Limb (tissue), 2 donors: ENCODE measurements at regions not wholly inside any gene's neighbourhood (a gene's known extent, or its start where the extent isn't known, plus 50 kb on each side); places are given as distances from the start of the nearest gene placed in this dataset.
"Not testable (repeated sequence)": the region's sequence is repeated elsewhere in the genome, so short reads cannot be mapped to it uniquely, and the experiment has no call there.

Experiments used
- DNase-seq, 2 donors: peaks; one replicate each; pipeline ENCODE4 v3.0.0-alpha.2; 2016; ENCODE audit errors: extremely low spot score in 2 of 2

DNA sequence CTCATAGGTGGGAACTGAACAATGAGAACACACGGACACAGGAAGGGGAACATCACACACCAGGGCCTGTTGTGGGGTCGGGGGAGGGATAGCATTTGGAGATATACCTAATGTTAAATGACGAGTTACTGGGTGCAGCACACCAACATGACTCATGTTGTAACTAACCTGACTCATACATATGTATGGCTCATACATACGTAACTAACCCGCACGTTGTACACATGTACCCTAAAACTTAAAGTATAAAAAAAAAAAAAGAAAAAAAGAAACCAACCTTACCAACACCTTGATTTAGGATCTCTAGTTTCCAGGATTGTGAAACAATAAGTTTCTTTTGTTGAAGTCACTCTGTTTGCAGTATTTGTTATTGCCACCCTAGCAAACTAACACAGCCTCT is 76.3 kb upstream of the NPSR1 start:
- not testable (repeated sequence) for DNase-seq

DNA sequence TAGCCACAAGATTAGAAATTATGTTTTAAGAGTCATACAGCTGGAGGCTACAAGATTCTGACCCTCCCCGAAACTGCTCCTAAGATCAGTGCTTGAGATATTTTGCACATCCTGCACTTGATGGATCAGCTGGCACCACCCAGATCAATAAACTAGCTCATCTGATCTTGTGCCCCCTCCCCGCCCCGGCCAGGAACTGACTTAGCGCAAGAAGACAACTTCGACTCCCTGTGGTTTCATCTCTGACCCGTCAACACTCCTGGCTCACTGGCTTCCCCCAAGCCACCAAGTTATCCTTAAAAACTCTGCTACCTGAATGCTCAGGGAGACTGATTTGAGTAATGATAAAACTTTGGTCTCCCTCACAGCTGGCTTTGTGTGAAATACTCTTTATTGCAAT is 73.5 kb upstream of the NPSR1 start:
- no peak for DNase-seq

DNA sequence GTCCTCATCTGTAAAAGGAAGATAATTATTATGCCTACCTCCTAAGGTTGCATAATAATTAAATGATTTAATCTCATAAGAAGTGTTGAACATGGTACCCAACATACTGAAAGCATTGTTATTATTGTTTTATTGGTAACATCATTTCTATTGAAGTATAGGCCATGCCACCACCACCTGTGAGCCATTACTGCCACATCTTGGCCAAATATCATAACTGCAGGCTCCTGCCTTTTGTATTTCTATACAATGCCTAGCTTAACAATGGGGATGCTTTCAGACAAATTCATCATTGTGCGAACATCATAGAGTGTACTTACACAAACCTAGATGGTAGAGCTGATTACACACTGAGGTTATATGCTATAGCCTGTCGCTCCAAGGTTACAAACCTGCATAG is 61.1 kb upstream of the NPSR1 start:
- DNase-seq, result no peak

DNA sequence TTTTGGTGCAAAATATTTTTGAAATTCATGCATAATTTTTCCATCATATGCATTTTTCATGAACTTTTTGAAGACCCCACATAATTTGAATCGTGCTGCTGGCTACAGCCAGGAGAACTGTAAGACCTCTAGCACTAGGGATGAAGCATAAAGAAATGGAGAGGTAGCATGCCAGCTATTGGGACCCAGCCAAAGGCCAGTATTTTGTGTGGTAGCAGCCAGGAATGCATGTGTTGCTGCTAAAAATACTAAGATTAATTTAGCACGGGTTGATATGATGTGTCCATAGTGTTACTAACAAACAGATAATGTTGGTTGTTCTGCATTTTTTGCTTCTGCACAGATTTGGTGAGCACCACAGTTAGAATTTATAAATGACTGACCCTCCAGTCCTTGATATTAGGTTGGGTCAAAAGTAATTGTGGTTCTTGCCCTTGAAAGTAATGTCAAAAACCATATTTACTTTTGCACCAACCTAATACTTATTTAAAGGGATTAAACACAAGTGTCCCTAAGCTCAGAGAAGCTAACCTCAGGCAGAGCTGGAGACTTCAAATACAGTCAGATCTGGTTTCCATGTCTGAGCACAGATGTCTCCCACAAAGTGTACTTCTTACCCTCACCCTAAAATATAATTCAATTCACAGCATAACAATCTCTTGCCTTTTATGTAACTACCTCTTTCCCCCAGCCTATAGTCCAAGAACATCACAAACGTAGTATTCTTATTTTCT is 54.1 kb upstream of the NPSR1 start:
- no peak for DNase-seq
